GM18502 (cell line): ENCODE measurements at regions not wholly inside any gene's neighbourhood (a gene's known extent, or its start where the extent isn't known, plus 50 kb on each side); places are given as distances from the start of the nearest gene placed in this dataset.
A peak's percentile ranks its signal among the peaks of the same experiment; 100 is the strongest.
"Not testable (repeated sequence)": the region's sequence is repeated elsewhere in the genome, so short reads cannot be mapped to it uniquely, and the experiment has no call there.

Experiments
- ATAC-seq: cut with Tn5 transposase; IDR thresholded peaks from one replicate; pipeline ENCODE4 v1.9.1; 2021; ENCODE audit warnings: mild to moderate bottlenecking; ENCODE audit not compliant: unreplicated experiment, poor library complexity

- ATAC-seq, result peak; percentile 95
Measured at GRCh38 chrX:37075892-37076595, 67.9 kb downstream of the FAM47C start.

- no peak for ATAC-seq
Measured at GRCh38 chrX:37076983-37077382, 68.8 kb downstream of the FAM47C start.

GRCh38 chrX:37077646-37078433 lies 69.7 kb downstream of the FAM47C start:
- ATAC-seq, result no peak

GRCh38 chrX:37078434-37078703 lies 70.2 kb downstream of the FAM47C start:
- ATAC-seq, result no peak

GRCh38 chrX:37083880-37084279 lies 75.7 kb downstream of the FAM47C start:
- ATAC-seq, result no peak

- not testable (repeated sequence) for ATAC-seq
Measured at GRCh38 chrX:37085699-37086098, 77.5 kb downstream of the FAM47C start.

GRCh38 chrX:37086820-37087219 lies 78.7 kb downstream of the FAM47C start:
- not testable (repeated sequence) for ATAC-seq

- ATAC-seq, result not testable (repeated sequence)
Measured at GRCh38 chrX:37087875-37088274, 79.7 kb downstream of the FAM47C start.

- not testable (repeated sequence) for ATAC-seq
Measured at GRCh38 chrX:37088778-37089177, 80.6 kb downstream of the FAM47C start.

GRCh38 chrX:37090142-37090541 lies 82.0 kb downstream of the FAM47C start:
- ATAC-seq, result not testable (repeated sequence)

GRCh38 chrX:37096422-37097124 lies 88.4 kb downstream of the FAM47C start:
- not testable (repeated sequence) for ATAC-seq
